DND-41 (cell line): ENCODE measurements at regions not wholly inside any gene's neighbourhood (a gene's known extent, or its start where the extent isn't known, plus 50 kb on each side); places are given as distances from the start of the nearest gene placed in this dataset.

ENCODE experiments used
- ATAC-seq: fragments of 200-7000 bp; cut with Tn5 transposase; 3 replicates; pipeline ENCODE4 v1.9.1; 2021; ENCODE audit warnings: low read depth; ENCODE audit not compliant: insufficient read depth
- DNase-seq: peaks from one replicate; pipeline ENCODE4 v3.0.0-alpha.2; 2020
- H2AFZ ChIP-seq: 2 replicates; pipeline ENCODE4 v1.6.0; 2012; ENCODE audit warnings: low read depth, low read length
- H3K27ac ChIP-seq: 2 replicates; pipeline ENCODE4 v1.5.1; 2012; ENCODE audit warnings: low read length, inconsistent platforms
- H3K27me3 ChIP-seq: fragments of 200-600 bp; sonication (generic); 2 replicates; pipeline ENCODE4 v1.6.0; 2012; ENCODE audit warnings: low read length, mild to moderate bottlenecking, inconsistent platforms; ENCODE audit not compliant: insufficient read depth, poor library complexity
- H3K36me3 ChIP-seq: 2 replicates; pipeline ENCODE4 v1.5.1; 2012; ENCODE audit warnings: low read length, inconsistent platforms; ENCODE audit not compliant: insufficient read depth
- H3K4me1 ChIP-seq: 2 replicates; pipeline ENCODE4 v1.5.1; 2012; ENCODE audit warnings: mild to moderate bottlenecking, low read length; ENCODE audit not compliant: insufficient read depth
- H3K4me2 ChIP-seq: 2 replicates; pipeline ENCODE4 v1.6.0; 2012; ENCODE audit warnings: mild to moderate bottlenecking, moderate library complexity, low read length, inconsistent platforms; ENCODE audit not compliant: insufficient read depth
- H3K4me3 ChIP-seq, 2 experiments: fragments of 200-600 bp in 1 of 2; shearing (Covaris generic) in 1 of 2; 2 replicates each; pipeline ENCODE4 v1.5.1; 2012 to 2016; ENCODE audit warnings: inconsistent platforms in 2 of 2, low read length in 2 of 2, mild to moderate bottlenecking in 2 of 2, low read depth in 1 of 2, moderate library complexity in 1 of 2
- H3K79me2 ChIP-seq: 2 replicates; pipeline ENCODE4 v1.6.0; 2012; ENCODE audit warnings: low read length, inconsistent platforms; ENCODE audit not compliant: insufficient read depth
- H3K9ac ChIP-seq: 2 replicates; pipeline ENCODE4 v1.6.0; 2012; ENCODE audit warnings: low read depth, mild to moderate bottlenecking, inconsistent platforms, low read length, moderate library complexity
- H3K9me3 ChIP-seq: 2 replicates; pipeline ENCODE4 v1.5.1; 2012; ENCODE audit warnings: low read length, moderate library complexity, mild to moderate bottlenecking, inconsistent platforms; ENCODE audit not compliant: insufficient read depth, severe bottlenecking
- H4K20me1 ChIP-seq: 2 replicates; pipeline ENCODE4 v1.6.0; 2012; ENCODE audit warnings: low read length; ENCODE audit not compliant: insufficient read depth
- EZH2 ChIP-seq: IDR thresholded peaks from 3 replicates; pipeline ENCODE4 v1.6.1; 2012; ENCODE audit warnings: borderline replicate concordance, low read depth, mild to moderate bottlenecking, moderate library complexity, low read length, inconsistent platforms; ENCODE audit not compliant: severe bottlenecking
- TF ChIP-seq, protein P1 (sequence below): IDR thresholded peaks from 2 replicates; pipeline ENCODE4 v1.5.1; 2012; ENCODE audit warnings: borderline replicate concordance, low read length, moderate library complexity, mild to moderate bottlenecking; ENCODE audit not compliant: poor library complexity, severe bottlenecking; ENCODE audit errors: extremely low read depth

DNA sequence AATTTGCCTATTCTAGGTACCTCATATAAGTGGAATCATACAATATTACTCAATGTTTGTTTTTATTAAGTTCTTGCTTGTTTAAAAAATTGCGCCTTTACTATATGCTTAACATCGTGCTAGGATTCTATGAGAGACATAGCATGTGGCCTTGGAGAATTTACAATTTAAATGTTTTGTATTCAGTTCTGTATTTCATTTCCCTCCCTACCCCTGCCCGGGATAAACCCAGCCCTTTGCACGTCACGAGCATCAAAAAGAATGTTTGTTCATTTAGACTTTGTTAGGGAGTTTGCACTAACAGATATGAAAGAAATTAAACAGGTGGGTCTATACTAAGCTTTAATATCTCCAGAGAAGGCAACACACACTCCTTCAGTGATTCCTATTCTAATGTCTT is 75.7 kb downstream of the C18orf54 start:
- H4K20me1 ChIP-seq: no peaks in the 10 kb centered on the region
- no peak overlapping the region for H3K27ac ChIP-seq
- peaks cover 3% of the 10 kb centered on the region for H3K27me3 ChIP-seq
- no peak overlapping the region for H2AFZ ChIP-seq
- no peak for TF ChIP-seq EZH2
- TF ChIP-seq, protein P1, sequence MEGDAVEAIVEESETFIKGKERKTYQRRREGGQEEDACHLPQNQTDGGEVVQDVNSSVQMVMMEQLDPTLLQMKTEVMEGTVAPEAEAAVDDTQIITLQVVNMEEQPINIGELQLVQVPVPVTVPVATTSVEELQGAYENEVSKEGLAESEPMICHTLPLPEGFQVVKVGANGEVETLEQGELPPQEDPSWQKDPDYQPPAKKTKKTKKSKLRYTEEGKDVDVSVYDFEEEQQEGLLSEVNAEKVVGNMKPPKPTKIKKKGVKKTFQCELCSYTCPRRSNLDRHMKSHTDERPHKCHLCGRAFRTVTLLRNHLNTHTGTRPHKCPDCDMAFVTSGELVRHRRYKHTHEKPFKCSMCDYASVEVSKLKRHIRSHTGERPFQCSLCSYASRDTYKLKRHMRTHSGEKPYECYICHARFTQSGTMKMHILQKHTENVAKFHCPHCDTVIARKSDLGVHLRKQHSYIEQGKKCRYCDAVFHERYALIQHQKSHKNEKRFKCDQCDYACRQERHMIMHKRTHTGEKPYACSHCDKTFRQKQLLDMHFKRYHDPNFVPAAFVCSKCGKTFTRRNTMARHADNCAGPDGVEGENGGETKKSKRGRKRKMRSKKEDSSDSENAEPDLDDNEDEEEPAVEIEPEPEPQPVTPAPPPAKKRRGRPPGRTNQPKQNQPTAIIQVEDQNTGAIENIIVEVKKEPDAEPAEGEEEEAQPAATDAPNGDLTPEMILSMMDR: no peak
- H3K4me2 ChIP-seq: no peak overlapping the region
- no peaks in the 10 kb centered on the region for H3K36me3 ChIP-seq
- no peak overlapping the region for H3K9ac ChIP-seq
- H3K4me1 ChIP-seq: no peaks in the 10 kb centered on the region
- H3K79me2 ChIP-seq: no peaks in the 10 kb centered on the region
- H3K4me3 ChIP-seq: no peak overlapping the region
- no peaks in the 10 kb centered on the region for H3K9me3 ChIP-seq
- ATAC-seq (no peak), DNase-seq (no peak)

DNA sequence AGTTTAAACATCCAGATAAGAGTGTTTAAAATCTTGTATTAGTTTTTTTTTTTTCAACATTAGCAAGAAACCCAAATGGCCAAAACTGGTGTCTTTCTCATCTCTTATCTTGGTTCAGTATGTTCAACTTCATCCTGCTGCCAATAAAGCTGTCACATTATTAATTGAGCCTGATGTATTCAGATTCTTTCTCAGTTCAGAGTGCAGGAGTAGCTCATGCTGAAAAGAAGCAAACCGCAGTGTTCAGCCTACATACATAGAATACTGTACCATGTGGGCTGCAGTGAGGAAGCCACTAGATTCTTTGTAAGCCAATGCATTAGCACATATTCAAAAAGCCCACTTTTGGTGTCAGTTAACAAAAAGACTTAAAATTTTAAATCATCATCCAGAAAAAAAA is 76.2 kb downstream of the C18orf54 start:
- no peaks in the 10 kb centered on the region for H4K20me1 ChIP-seq
- no peaks in the 10 kb centered on the region for H3K9me3 ChIP-seq
- H3K27ac ChIP-seq: no peak overlapping the region
- H3K36me3 ChIP-seq: no peaks in the 10 kb centered on the region
- H3K27me3 ChIP-seq: peaks cover 3% of the 10 kb centered on the region
- no peaks in the 10 kb centered on the region for H3K79me2 ChIP-seq
- H3K4me1 ChIP-seq: no peaks in the 10 kb centered on the region
- TF ChIP-seq, protein P1: no peak
- no peak for TF ChIP-seq EZH2
- H3K9ac ChIP-seq: no peak overlapping the region
- no peak overlapping the region for H3K4me3 ChIP-seq
- DNase-seq (no peak), ATAC-seq (no peak)
- H2AFZ ChIP-seq: no peak overlapping the region
- H3K4me2 ChIP-seq: no peak overlapping the region

DNA sequence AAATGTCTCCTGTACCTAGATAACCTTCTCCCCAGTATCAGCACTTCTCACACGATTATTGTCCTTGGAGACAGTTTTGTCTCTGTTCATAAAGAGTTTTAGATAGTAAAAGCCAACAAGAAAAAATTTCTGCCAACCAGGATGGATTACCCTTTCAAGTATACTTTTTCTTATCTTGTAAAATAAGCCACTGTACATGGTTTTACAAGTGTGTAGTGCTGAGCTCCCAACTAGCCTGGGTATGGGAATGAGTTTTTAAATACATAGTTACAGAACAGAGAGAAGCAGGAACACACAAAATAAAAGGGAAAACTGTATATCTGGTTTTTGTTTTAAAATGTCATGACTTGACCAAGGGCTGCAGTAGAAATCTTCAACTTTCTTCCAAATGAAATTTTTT is 76.7 kb downstream of the C18orf54 start:
- H2AFZ ChIP-seq: no peak overlapping the region
- no peaks in the 10 kb centered on the region for H3K36me3 ChIP-seq
- H3K4me3 ChIP-seq: no peak overlapping the region
- no peaks in the 10 kb centered on the region for H3K4me1 ChIP-seq
- no peak overlapping the region for H3K9ac ChIP-seq
- peaks cover 3% of the 10 kb centered on the region for H3K27me3 ChIP-seq
- no peaks in the 10 kb centered on the region for H3K9me3 ChIP-seq
- TF ChIP-seq, protein P1: no peak
- TF ChIP-seq EZH2: no peak
- H3K79me2 ChIP-seq: no peaks in the 10 kb centered on the region
- DNase-seq (no peak), ATAC-seq (no peak)
- H3K27ac ChIP-seq: no peak overlapping the region
- H4K20me1 ChIP-seq: no peaks in the 10 kb centered on the region
- H3K4me2 ChIP-seq: no peak overlapping the region

DNA sequence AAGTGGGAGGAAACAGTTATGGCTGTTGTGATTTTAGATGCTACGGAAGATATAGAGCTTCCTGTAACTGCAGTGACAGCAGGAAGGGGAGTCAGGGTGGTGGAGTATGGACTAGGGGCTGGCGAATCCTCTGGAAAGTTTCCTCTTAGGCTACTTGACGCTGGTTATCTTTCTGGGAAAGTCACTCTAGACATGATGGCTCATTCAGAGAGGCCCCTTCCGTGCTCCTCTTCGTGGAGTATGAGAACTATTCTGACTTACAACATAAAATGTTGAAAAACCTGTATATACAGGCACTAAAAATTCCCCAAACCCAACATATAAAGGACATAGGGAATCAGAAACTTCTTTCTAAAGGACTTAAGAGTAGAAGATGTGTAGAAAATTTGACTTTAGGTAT is 78.8 kb downstream of the C18orf54 start:
- peaks cover 6% of the 10 kb centered on the region for H3K27me3 ChIP-seq
- H3K79me2 ChIP-seq: no peaks in the 10 kb centered on the region
- no peak overlapping the region for H2AFZ ChIP-seq
- no peaks in the 10 kb centered on the region for H3K4me1 ChIP-seq
- no peaks in the 10 kb centered on the region for H3K36me3 ChIP-seq
- TF ChIP-seq, protein P1: no peak
- TF ChIP-seq EZH2: no peak
- no peak overlapping the region for H3K4me3 ChIP-seq
- no peaks in the 10 kb centered on the region for H4K20me1 ChIP-seq
- H3K9me3 ChIP-seq: no peaks in the 10 kb centered on the region
- H3K4me2 ChIP-seq: no peak overlapping the region
- DNase-seq (no peak), ATAC-seq (no peak)
- no peak overlapping the region for H3K9ac ChIP-seq
- H3K27ac ChIP-seq: no peak overlapping the region
